ENCODE measurements at regions not wholly inside any gene's neighbourhood (a gene's known extent, or its start where the extent isn't known, plus 50 kb on each side); places are given as distances from the start of the nearest gene placed in this dataset.

GRCh38 chr6:148251891-148252290 lies 90.7 kb upstream of the SASH1 start:
- intact Hi-C loops (cut with micrococcal nuclease), result loop anchor here (1.0 kb wide), 3 partner anchors 75 to 743 kb away; no protein-coding TSS in a partner anchor

More at GRCh38 chr6:148251891-148252290, 90.7 kb upstream of the SASH1 start:
- no peak overlapping the region for H3K4me2 ChIP-seq (ENCODE audit: low read depth, low read length)
- H2AK5ac ChIP-seq (ENCODE audit: low read depth, low read length), result no peak overlapping the region
- H2BK20ac ChIP-seq (ENCODE audit: low read depth, low read length), result no peak overlapping the region
- H3K14ac ChIP-seq (replicated peaks; ENCODE audit: low read depth, low read length), result no peak overlapping the region
- TF ChIP-seq RCOR1 (IDR thresholded peaks at IDR 0.05; ENCODE audit: insufficient replicate concordance, low read length) (no peak), FOS (IDR thresholded peaks at IDR 0.05; ENCODE audit: low read depth, low read length) (no peak), SMC3 (IDR thresholded peaks at IDR 0.05; ENCODE audit: low read depth, low read length) (no peak), MAZ (IDR thresholded peaks at IDR 0.05; ENCODE audit: borderline replicate concordance, low read depth, low read length) (no peak), NFE2L2 (IDR thresholded peaks at IDR 0.05; ENCODE audit: low read depth, low read length) (no peak), RAD21 (IDR thresholded peaks at IDR 0.05; ENCODE audit: low read length) (no peak), CEBPB (IDR thresholded peaks at IDR 0.05; ENCODE audit: low read depth, low read length) (no peak), USF2 (IDR thresholded peaks at IDR 0.05; ENCODE audit: low read depth, low read length) (no peak), BHLHE40 (IDR thresholded peaks at IDR 0.05; ENCODE audit: low read depth, low read length) (no peak), POLR2A (IDR thresholded peaks at IDR 0.05; ENCODE audit: low read depth, low read length) (no peak), CHD1 (IDR thresholded peaks at IDR 0.05; ENCODE audit: low read depth, low read length) (no peak), MAFK (IDR thresholded peaks at IDR 0.05; ENCODE audit: low read depth, low read length) (no peak), MXI1 (IDR thresholded peaks at IDR 0.05; ENCODE audit: borderline replicate concordance, low read depth, low read length) (no peak), RFX5 (IDR thresholded peaks at IDR 0.05; ENCODE audit: low read depth, low read length) (no peak)
- TF ChIP-seq, protein P1, sequence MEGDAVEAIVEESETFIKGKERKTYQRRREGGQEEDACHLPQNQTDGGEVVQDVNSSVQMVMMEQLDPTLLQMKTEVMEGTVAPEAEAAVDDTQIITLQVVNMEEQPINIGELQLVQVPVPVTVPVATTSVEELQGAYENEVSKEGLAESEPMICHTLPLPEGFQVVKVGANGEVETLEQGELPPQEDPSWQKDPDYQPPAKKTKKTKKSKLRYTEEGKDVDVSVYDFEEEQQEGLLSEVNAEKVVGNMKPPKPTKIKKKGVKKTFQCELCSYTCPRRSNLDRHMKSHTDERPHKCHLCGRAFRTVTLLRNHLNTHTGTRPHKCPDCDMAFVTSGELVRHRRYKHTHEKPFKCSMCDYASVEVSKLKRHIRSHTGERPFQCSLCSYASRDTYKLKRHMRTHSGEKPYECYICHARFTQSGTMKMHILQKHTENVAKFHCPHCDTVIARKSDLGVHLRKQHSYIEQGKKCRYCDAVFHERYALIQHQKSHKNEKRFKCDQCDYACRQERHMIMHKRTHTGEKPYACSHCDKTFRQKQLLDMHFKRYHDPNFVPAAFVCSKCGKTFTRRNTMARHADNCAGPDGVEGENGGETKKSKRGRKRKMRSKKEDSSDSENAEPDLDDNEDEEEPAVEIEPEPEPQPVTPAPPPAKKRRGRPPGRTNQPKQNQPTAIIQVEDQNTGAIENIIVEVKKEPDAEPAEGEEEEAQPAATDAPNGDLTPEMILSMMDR (conservative IDR thresholded peaks at IDR 0.05; ENCODE audit: low read depth, low read length), result no peak
- TF ChIP-seq, protein P2, sequence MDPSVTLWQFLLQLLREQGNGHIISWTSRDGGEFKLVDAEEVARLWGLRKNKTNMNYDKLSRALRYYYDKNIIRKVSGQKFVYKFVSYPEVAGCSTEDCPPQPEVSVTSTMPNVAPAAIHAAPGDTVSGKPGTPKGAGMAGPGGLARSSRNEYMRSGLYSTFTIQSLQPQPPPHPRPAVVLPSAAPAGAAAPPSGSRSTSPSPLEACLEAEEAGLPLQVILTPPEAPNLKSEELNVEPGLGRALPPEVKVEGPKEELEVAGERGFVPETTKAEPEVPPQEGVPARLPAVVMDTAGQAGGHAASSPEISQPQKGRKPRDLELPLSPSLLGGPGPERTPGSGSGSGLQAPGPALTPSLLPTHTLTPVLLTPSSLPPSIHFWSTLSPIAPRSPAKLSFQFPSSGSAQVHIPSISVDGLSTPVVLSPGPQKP (IDR thresholded peaks at IDR 0.05; ENCODE audit: borderline replicate concordance, low read depth, low read length), result no peak
- H3K36me3 ChIP-seq (ENCODE audit: control insufficient read depth, insufficient read depth, low read length), result no peaks in the 10 kb centered on the region
- H2AK9ac ChIP-seq (replicated peaks; ENCODE audit: low read depth, low read length, poor library complexity), result no peak overlapping the region
- POLR2A ChIA-PET (ENCODE audit: unreplicated experiment), result interaction anchor here (0.6 to 0.8 kb wide), 2 partner anchors 14 to 16 kb away, joined by 3 read pairs; no protein-coding TSS in a partner anchor
- CTCF ChIA-PET, result interaction anchor here (0.5 to 1.9 kb wide), 3 partner anchors 72 to 987 kb away, joined by 3 to 12 read pairs (median 4); no protein-coding TSS in a partner anchor
- H3K23ac ChIP-seq (ENCODE audit: low read depth, low read length), result no peak overlapping the region
- peak; percentile 48 for DNase-seq
- H4K5ac ChIP-seq (ENCODE audit: low read depth, low read length), result no peak overlapping the region
- no peak for ATAC-seq (ENCODE audit: low read depth)
- H4K8ac ChIP-seq (ENCODE audit: low read depth in 2 of 2, low read length in 2 of 2), result no peak overlapping the region
- WGBS, 2 experiments (ENCODE audit: extremely low coverage in 2 of 2, insufficient read length in 1 of 2), result no CpG with 5 or more reads among the region's 7 CpGs
- H3K9ac ChIP-seq (ENCODE audit: low read depth, low read length), result no peak overlapping the region
- no peak overlapping the region for H4K91ac ChIP-seq (ENCODE audit: insufficient read depth, low read depth, low read length)
- H3K18ac ChIP-seq (ENCODE audit: low read depth, low read length), result no peak overlapping the region
- no peaks in the 10 kb centered on the region for H3K9me1 ChIP-seq (ENCODE audit: insufficient read depth, low read length)
- H3K27me3 ChIP-seq (ENCODE audit: control insufficient read depth, insufficient read depth, low read length), result no peaks in the 10 kb centered on the region
- H2BK15ac ChIP-seq (ENCODE audit: low read depth, low read length), result no peak overlapping the region
- H2AFZ ChIP-seq (replicated peaks; ENCODE audit: low read length, poor library complexity), result no peak overlapping the region
- no peak overlapping the region for H3K56ac ChIP-seq (ENCODE audit: extremely low read depth, insufficient read depth, low read length)
- H3K4me1 ChIP-seq (ENCODE audit: control insufficient read depth, insufficient read depth, low read length), result peaks cover 2% of the 10 kb centered on the region; the same call in 1 of the 2 replicates
- no peak overlapping the region for H2BK120ac ChIP-seq (ENCODE audit: low read depth, low read length)
- in situ Hi-C loops (cut with MboI; ENCODE audit: low sequenced_read_pairs), result no loop called here
- no peak overlapping the region for H3K4ac ChIP-seq (ENCODE audit: low read depth, low read length)
- H3K4me3 ChIP-seq (ENCODE audit: insufficient read depth, low read depth, low read length), result no peak overlapping the region
- H3K79me1 ChIP-seq (ENCODE audit: low read depth in 1 of 2, low read length in 2 of 2), result no peaks in the 10 kb centered on the region
- no peak overlapping the region for H2BK5ac ChIP-seq (ENCODE audit: low read depth, low read length, poor library complexity, severe bottlenecking)
- no peak overlapping the region for H3K27ac ChIP-seq (ENCODE audit: insufficient read depth, low read length)
- no peaks in the 10 kb centered on the region for H4K20me1 ChIP-seq (ENCODE audit: insufficient read depth, low read length)
- H3K9me3 ChIP-seq (ENCODE audit: control insufficient read depth, insufficient read depth, low read length), result no peaks in the 10 kb centered on the region
- no TSS peak for BruUV-seq (replicated peaks)
- dilution Hi-C loops (cut with HindIII; ENCODE audit: low sequenced_read_pairs, unreplicated experiment), result no loop called here

Measured in IMR-90 (cell line).